ENCODE measurements at regions not wholly inside any gene's neighbourhood (a gene's known extent, or its start where the extent isn't known, plus 50 kb on each side); places are given as distances from the start of the nearest gene placed in this dataset.

- H3K4me3 ChIP-seq = no peak overlapping the region
- DNase-seq (ENCODE audit: low read depth in 1 of 2, low spot score in 1 of 2) (no peak), FAIRE-seq (no peak), ATAC-seq (no peak)
- no peaks in the 10 kb centered on the region for H3K9me3 ChIP-seq
- 91% methylated on average over 3 of the region's 3 CpGs for WGBS (ENCODE audit: missing lambda C conversion rate)
- ChIA-PET POLR2A (no interaction called here), CTCF (no interaction called here)
- H3K27ac ChIP-seq = no peak overlapping the region
- no peak overlapping the region for H3K4me2 ChIP-seq
- no peak for TF ChIP-seq FOSL2 (IDR thresholded peaks at IDR 0.05)
- TF ChIP-seq FOSL2 (CRISPR knock-in tag; IDR thresholded peaks at IDR 0.05) = no peak
- no peak for TF ChIP-seq CEBPB (IDR thresholded peaks at IDR 0.05)
- TF ChIP-seq HOXA7 (CRISPR knock-in tag; IDR thresholded peaks at IDR 0.05) = no peak
- no peak for TF ChIP-seq FOSB (CRISPR knock-in tag; IDR thresholded peaks at IDR 0.05)
- no peak for TF ChIP-seq KDM1A (IDR thresholded peaks at IDR 0.05; ENCODE audit: low read depth)
- TF ChIP-seq TFCP2L1 (CRISPR knock-in tag; IDR thresholded peaks at IDR 0.05) = no peak
- TF ChIP-seq CHD4 (IDR thresholded peaks at IDR 0.05; ENCODE audit: borderline replicate concordance) = no peak
- no peak for TF ChIP-seq CHD2 (IDR thresholded peaks at IDR 0.05; ENCODE audit: low read length, partially characterized antibody)
- TF ChIP-seq EHF (CRISPR knock-in tag; IDR thresholded peaks at IDR 0.05) = no peak
- TF ChIP-seq BCL3 (IDR thresholded peaks at IDR 0.05) = no peak
- TF ChIP-seq NFE2L2 (conservative IDR thresholded peaks at IDR 0.05; ENCODE audit: low read length) = no peak
- H3K4me1 ChIP-seq = no peaks in the 10 kb centered on the region
These were observed 376.5 kb upstream of the MARCKS start for GRCh38 chr6:113480616-113481015.

GRCh38 chr6:113481458-113481857 lies 375.7 kb upstream of the MARCKS start:
- CTCF ChIA-PET = no interaction called here
- TF ChIP-seq HOXB13 (CRISPR knock-in tag; IDR thresholded peaks at IDR 0.05; ENCODE audit: low read depth) = no peak
- no peak for TF ChIP-seq CBX2 (IDR thresholded peaks at IDR 0.05; ENCODE audit: borderline replicate concordance, low read depth)
- TF ChIP-seq NFE2L2 (conservative IDR thresholded peaks at IDR 0.05; ENCODE audit: low read length) = no peak
- H3K4me1 ChIP-seq = no peaks in the 10 kb centered on the region
- FAIRE-seq (no peak), ATAC-seq (no peak), DNase-seq (ENCODE audit: low read depth in 1 of 2, low spot score in 1 of 2) (no peak)
- no peak overlapping the region for H3K27ac ChIP-seq
- POLR2A ChIA-PET = interaction anchor here (0.6 kb wide), 1 partner anchor 169 kb away, joined by 4 read pairs; no protein-coding TSS in a partner anchor
- no peak overlapping the region for H3K4me2 ChIP-seq
- no peaks in the 10 kb centered on the region for H3K9me3 ChIP-seq
- no peak overlapping the region for H3K4me3 ChIP-seq
- 82% methylated on average over 4 of the region's 4 CpGs for whole genome bisulfite sequencing (ENCODE audit: missing lambda C conversion rate)

GRCh38 chr6:113481910-113482309 lies 375.2 kb upstream of the MARCKS start:
- no peak overlapping the region for H3K4me3 ChIP-seq
- TF ChIP-seq RAD21 (conservative IDR thresholded peaks at IDR 0.05 in 1 of 2, IDR thresholded peaks at IDR 0.05 in 1 of 2) (no peak), KDM5A (IDR thresholded peaks at IDR 0.05) (no peak), HES2 (IDR thresholded peaks at IDR 0.05) (no peak), CTCF (IDR thresholded peaks at IDR 0.05) (no peak), HEYL (CRISPR knock-in tag; IDR thresholded peaks at IDR 0.05) (no peak), MAFK (IDR thresholded peaks at IDR 0.05; ENCODE audit: partially characterized antibody) (no peak), ATOH8 (CRISPR knock-in tag; IDR thresholded peaks at IDR 0.05; ENCODE audit: low read depth) (no peak), MAX (IDR thresholded peaks at IDR 0.05) (no peak), ZFP36 (IDR thresholded peaks at IDR 0.05; ENCODE audit: borderline replicate concordance, partially characterized antibody) (no peak), POLR2A (IDR thresholded peaks at IDR 0.05; ENCODE audit: low read length) (no peak)
- FAIRE-seq (no peak), ATAC-seq (no peak), DNase-seq (ENCODE audit: low read depth in 1 of 2, low spot score in 1 of 2) (no peak)
- H3K4me1 ChIP-seq = no peaks in the 10 kb centered on the region
- ChIA-PET POLR2A (interaction anchor here (0.6 kb wide), 1 partner anchor 170 kb away, joined by 4 read pairs; no protein-coding TSS in a partner anchor), CTCF (no interaction called here)
- H3K4me2 ChIP-seq = no peak overlapping the region
- no peaks in the 10 kb centered on the region for H3K9me3 ChIP-seq
- no peak overlapping the region for H3K27ac ChIP-seq

Data from A549 (cell line).